ENCODE measurements at regions not wholly inside any gene's neighbourhood (a gene's known extent, or its start where the extent isn't known, plus 50 kb on each side); places are given as distances from the start of the nearest gene placed in this dataset.

- no peak for DNase-seq (ENCODE audit: low read depth)
Measured at GRCh38 chr5:142378737-142379634, 54.2 kb upstream of the SPRY4 start.

GRCh38 chr5:142375944-142376411, 51.2 kb upstream of the SPRY4 start:
- no peak for DNase-seq (ENCODE audit: low read depth)

Measured in fibroblast of gingiva (primary cell).